ENCODE measurements at regions not wholly inside any gene's neighbourhood (a gene's known extent, or its start where the extent isn't known, plus 50 kb on each side); places are given as distances from the start of the nearest gene placed in this dataset.

- DNase-seq (no peak), ATAC-seq (no peak)
- intact Hi-C loops (cut with DNase I) = no loop called here
- H3K9me3 ChIP-seq = no peaks in the 10 kb centered on the region
- H3K4me1 ChIP-seq = no peaks in the 10 kb centered on the region
- H3K27ac ChIP-seq = no peak overlapping the region
- H3K27me3 ChIP-seq = peaks cover 0 to 7% (median 0%) of the 10 kb centered on the region in 7 donors
- H3K4me3 ChIP-seq = no peak overlapping the region
- no peaks in the 10 kb centered on the region for H3K36me3 ChIP-seq
- 69 to 76% methylated on average over 6 of the region's 6 CpGs for WGBS, 2 donors
- TF ChIP-seq CTCF (IDR thresholded peaks at IDR 0.05) = no peak
Measured at GRCh38 chr11:36997656-36998055, 399.6 kb upstream of the RAG2 start.

GRCh38 chr11:36996795-36997194 lies 398.8 kb upstream of the RAG2 start:
- Histone ChIP-seq H3K36me3 (no peaks in the 10 kb centered on the region), H3K27me3 (peaks cover 0 to 4% (median 0%) of the 10 kb centered on the region in 7 donors), H3K9me3 (no peaks in the 10 kb centered on the region), H3K27ac (no peak overlapping the region), H3K4me1 (no peaks in the 10 kb centered on the region), H3K4me3 (no peak overlapping the region)
- intact Hi-C loops (cut with DNase I) = no loop called here
- ATAC-seq (no peak), DNase-seq (no peak)
- TF ChIP-seq CTCF (IDR thresholded peaks at IDR 0.05) = no peak
- 93 to 94% methylated on average over 3 of the region's 3 CpGs for WGBS, 2 donors

DNA sequence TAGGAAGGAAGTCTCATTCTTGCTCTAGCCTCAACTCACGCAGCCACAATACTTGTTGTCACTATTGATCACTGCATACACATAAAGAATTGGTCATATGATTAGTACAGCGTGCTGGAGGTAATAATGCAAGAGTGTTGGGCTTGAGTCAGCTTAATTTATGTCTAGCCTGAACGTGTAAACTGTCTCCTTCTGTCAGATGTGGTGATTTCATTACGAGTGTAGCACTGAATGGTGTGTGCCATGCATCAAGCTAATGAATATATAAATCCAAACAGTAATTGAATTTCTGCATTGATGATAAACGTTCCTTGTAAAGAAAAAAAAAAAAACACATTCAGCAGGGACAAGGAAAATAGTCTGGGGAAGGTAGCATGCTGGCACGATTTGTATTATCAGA lies 396.2 kb upstream of the RAG2 start:
- ATAC-seq = no peak
- H3K27me3 ChIP-seq = no peaks in the 10 kb centered on the region
- no peak overlapping the region for H3K27ac ChIP-seq
- no peak for DNase-seq
- peaks cover 0 to 3% (median 0%) of the 10 kb centered on the region in 11 donors for H3K9me3 ChIP-seq
- no peaks in the 10 kb centered on the region for H3K36me3 ChIP-seq
- no peaks in the 10 kb centered on the region for H3K4me1 ChIP-seq
- no peak overlapping the region for H3K4me3 ChIP-seq
- intact Hi-C loops (cut with DNase I) = no loop called here
- TF ChIP-seq CTCF (IDR thresholded peaks at IDR 0.05) = no peak
- WGBS, 2 donors = 69 to 75% methylated on average over 6 of the region's 6 CpGs

GRCh38 chr11:36988556-36988955 lies 390.5 kb upstream of the RAG2 start:
- 88 to 100% methylated on average over 1 of the region's 1 CpG for WGBS, 2 donors
- H3K27ac ChIP-seq = no peak overlapping the region

More at GRCh38 chr11:36988556-36988955, 390.5 kb upstream of the RAG2 start:
- H3K4me1 ChIP-seq = no peaks in the 10 kb centered on the region
- intact Hi-C loops (cut with DNase I) = no loop called here
- ATAC-seq (no peak), DNase-seq (no peak)
- no peak for TF ChIP-seq CTCF (IDR thresholded peaks at IDR 0.05)
- H3K4me3 ChIP-seq = no peak overlapping the region
- H3K36me3 ChIP-seq = no peaks in the 10 kb centered on the region
- H3K27me3 ChIP-seq = no peaks in the 10 kb centered on the region
- peaks cover 0 to 19% (median 0%) of the 10 kb centered on the region in 11 donors for H3K9me3 ChIP-seq

Measured in heart right ventricle (tissue), 16 donors.